ENCODE measurements at regions not wholly inside any gene's neighbourhood (a gene's known extent, or its start where the extent isn't known, plus 50 kb on each side); places are given as distances from the start of the nearest gene placed in this dataset.

GRCh38 chr13:81846771-81847170 lies 1505.8 kb upstream of the SPRY2 start:
- no peak overlapping the region for H3K4me3 ChIP-seq
- no peaks in the 10 kb centered on the region for H3K79me2 ChIP-seq (ENCODE audit: control insufficient read depth, insufficient read depth, low read length)
- intact Hi-C loops (cut with micrococcal nuclease; ENCODE audit: unreplicated experiment) (no loop called here), in situ Hi-C loops (cut with MboI) (no loop called here)
- H3K9me3 ChIP-seq (replicated peaks; ENCODE audit: control insufficient read depth, insufficient read depth, low read length), result no peaks in the 10 kb centered on the region
- H3K27ac ChIP-seq (ENCODE audit: control insufficient read depth, insufficient read depth), result no peak overlapping the region
- TF ChIP-seq STAT3 (IDR thresholded peaks at IDR 0.05; ENCODE audit: low read depth, low read length) (no peak), IRF4 (IDR thresholded peaks at IDR 0.05; ENCODE audit: low read depth, low read length) (no peak), MEF2A (IDR thresholded peaks at IDR 0.05; ENCODE audit: insufficient read depth, low read depth, low read length) (no peak), KLF5 (IDR thresholded peaks at IDR 0.05; ENCODE audit: partially characterized antibody) (no peak)
- TF ChIP-seq, protein P1, sequence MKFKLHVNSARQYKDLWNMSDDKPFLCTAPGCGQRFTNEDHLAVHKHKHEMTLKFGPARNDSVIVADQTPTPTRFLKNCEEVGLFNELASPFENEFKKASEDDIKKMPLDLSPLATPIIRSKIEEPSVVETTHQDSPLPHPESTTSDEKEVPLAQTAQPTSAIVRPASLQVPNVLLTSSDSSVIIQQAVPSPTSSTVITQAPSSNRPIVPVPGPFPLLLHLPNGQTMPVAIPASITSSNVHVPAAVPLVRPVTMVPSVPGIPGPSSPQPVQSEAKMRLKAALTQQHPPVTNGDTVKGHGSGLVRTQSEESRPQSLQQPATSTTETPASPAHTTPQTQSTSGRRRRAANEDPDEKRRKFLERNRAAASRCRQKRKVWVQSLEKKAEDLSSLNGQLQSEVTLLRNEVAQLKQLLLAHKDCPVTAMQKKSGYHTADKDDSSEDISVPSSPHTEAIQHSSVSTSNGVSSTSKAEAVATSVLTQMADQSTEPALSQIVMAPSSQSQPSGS (IDR thresholded peaks at IDR 0.05; ENCODE audit: low read length), result no peak
- TF ChIP-seq, protein P2, sequence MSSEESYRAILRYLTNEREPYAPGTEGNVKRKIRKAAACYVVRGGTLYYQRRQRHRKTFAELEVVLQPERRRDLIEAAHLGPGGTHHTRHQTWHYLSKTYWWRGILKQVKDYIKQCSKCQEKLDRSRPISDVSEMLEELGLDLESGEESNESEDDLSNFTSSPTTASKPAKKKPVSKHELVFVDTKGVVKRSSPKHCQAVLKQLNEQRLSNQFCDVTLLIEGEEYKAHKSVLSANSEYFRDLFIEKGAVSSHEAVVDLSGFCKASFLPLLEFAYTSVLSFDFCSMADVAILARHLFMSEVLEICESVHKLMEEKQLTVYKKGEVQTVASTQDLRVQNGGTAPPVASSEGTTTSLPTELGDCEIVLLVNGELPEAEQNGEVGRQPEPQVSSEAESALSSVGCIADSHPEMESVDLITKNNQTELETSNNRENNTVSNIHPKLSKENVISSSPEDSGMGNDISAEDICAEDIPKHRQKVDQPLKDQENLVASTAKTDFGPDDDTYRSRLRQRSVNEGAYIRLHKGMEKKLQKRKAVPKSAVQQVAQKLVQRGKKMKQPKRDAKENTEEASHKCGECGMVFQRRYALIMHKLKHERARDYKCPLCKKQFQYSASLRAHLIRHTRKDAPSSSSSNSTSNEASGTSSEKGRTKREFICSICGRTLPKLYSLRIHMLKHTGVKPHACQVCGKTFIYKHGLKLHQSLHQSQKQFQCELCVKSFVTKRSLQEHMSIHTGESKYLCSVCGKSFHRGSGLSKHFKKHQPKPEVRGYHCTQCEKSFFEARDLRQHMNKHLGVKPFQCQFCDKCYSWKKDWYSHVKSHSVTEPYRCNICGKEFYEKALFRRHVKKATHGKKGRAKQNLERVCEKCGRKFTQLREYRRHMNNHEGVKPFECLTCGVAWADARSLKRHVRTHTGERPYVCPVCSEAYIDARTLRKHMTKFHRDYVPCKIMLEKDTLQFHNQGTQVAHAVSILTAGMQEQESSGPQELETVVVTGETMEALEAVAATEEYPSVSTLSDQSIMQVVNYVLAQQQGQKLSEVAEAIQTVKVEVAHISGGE (CRISPR knock-in tag; IDR thresholded peaks at IDR 0.05), result no peak
- no peaks in the 10 kb centered on the region for H3K27me3 ChIP-seq (replicated peaks in 1 of 2; ENCODE audit: control insufficient read depth in 2 of 2, insufficient read depth in 2 of 2, low read length in 1 of 2)
- H3K4me2 ChIP-seq (ENCODE audit: control insufficient read depth, insufficient read depth), result no peak overlapping the region
- no peak overlapping the region for H3K9ac ChIP-seq (ENCODE audit: control insufficient read depth, insufficient read depth, low read length)
- no peaks in the 10 kb centered on the region for H4K20me1 ChIP-seq (ENCODE audit: control insufficient read depth, insufficient read depth)
- no peak overlapping the region for H2AFZ ChIP-seq (ENCODE audit: control insufficient read depth, low read depth, low read length)
- no TSS peak for BruUV-seq (replicated peaks)
- H3K4me1 ChIP-seq (ENCODE audit: control insufficient read depth, insufficient read depth, low read length), result no peaks in the 10 kb centered on the region
- RAD21 ChIA-PET (ENCODE audit: unreplicated experiment), result interaction anchor here (0.6 kb wide), 1 partner anchor 600 kb away, joined by 3 read pairs; no protein-coding TSS in a partner anchor
- DNase-seq (ENCODE audit: low read depth, low spot score) (no peak), ATAC-seq (no peak), FAIRE-seq (no peak)
- WGBS (ENCODE audit: insufficient coverage, insufficient replicate concordance, low lambda C conversion rate, missing lambda C conversion rate), result 13% methylated on average over 2 of the region's 2 CpGs
- SMC1A ChIA-PET (ENCODE audit: uncharacterized antibody, unreplicated experiment), result no interaction called here
- no peaks in the 10 kb centered on the region for H3K36me3 ChIP-seq (ENCODE audit: control insufficient read depth in 2 of 2, insufficient read depth in 2 of 2, low read length in 1 of 2)
- CTCF ChIA-PET, result no interaction called here
- POLR2A ChIA-PET, result no interaction called here

Measured in GM12878 (cell line).